Testis (tissue), 2 donors: ENCODE measurements at regions not wholly inside any gene's neighbourhood (a gene's known extent, or its start where the extent isn't known, plus 50 kb on each side); places are given as distances from the start of the nearest gene placed in this dataset.

ENCODE experiments used
- DNase-seq: peaks from one replicate; pipeline ENCODE4 v3.0.0-alpha.2; 2019
- H3K27ac ChIP-seq, 2 donors: fragments of 200-600 bp; sonication (generic); one replicate each; pipeline ENCODE4 v1.5.1; 2019
- H3K27me3 ChIP-seq: fragments of 200-600 bp; sonication (generic); one replicate; pipeline ENCODE4 v1.5.1; 2019
- H3K36me3 ChIP-seq: fragments of 200-600 bp; sonication (generic); one replicate; pipeline ENCODE4 v1.5.1; 2017; ENCODE audit warnings: low read depth; ENCODE audit errors: missing control alignments
- H3K4me1 ChIP-seq: fragments of 200-600 bp; sonication (generic); one replicate; pipeline ENCODE4 v1.5.1; 2019
- H3K4me3 ChIP-seq, 2 donors: fragments of 200-600 bp; sonication (generic); one replicate each; pipeline ENCODE4 v1.5.1; 2017 to 2019
- H3K9me3 ChIP-seq: fragments of 200-600 bp; sonication (generic); one replicate; pipeline ENCODE4 v1.5.1; 2017
- CTCF ChIP-seq, 3 experiments: fragments of 450-650 bp in 2 of 3; fragments of 200-600 bp in 1 of 3; sonication (generic) in 1 of 3; IDR thresholded peaks; one replicate each; pipeline ENCODE4 v1.5.1; 2016 to 2019; ENCODE audit warnings: antibody characterized with exemption in 3 of 3, mild to moderate bottlenecking in 2 of 3, moderate library complexity in 1 of 3
- POLR2A ChIP-seq: fragments of 450-650 bp; IDR thresholded peaks from one replicate; pipeline ENCODE4 v1.6.1; 2017; ENCODE audit warnings: antibody characterized with exemption, mild to moderate bottlenecking, moderate library complexity
- WGBS, 2 donors: methylation state at CpG; one replicate each; pipeline ENCODE4 v1.1.5; 2018; 5-methylcytosine and 5-hydroxymethylcytosine counted together
- intact Hi-C: fragments of 100-400 bp; cut with DNase I; formaldehyde crosslinking; loops from one replicate; pipeline ENCODE4 v1.15.1; 2023; ENCODE audit warnings: low total_unique reads

- Histone ChIP-seq H3K4me3 (no peak overlapping the region), H3K4me1 (no peaks in the 10 kb centered on the region), H3K36me3 (no peaks in the 10 kb centered on the region), H3K27ac (no peak overlapping the region), H3K27me3 (no peaks in the 10 kb centered on the region), H3K9me3 (no peaks in the 10 kb centered on the region)
- intact Hi-C loops = no loop called here
- DNase-seq = no peak
- 93 to 95% methylated on average over 5 of the region's 5 CpGs for WGBS, 2 donors
- no peak for TF ChIP-seq CTCF (IDR thresholded peaks at IDR 0.05)
- no peak for TF ChIP-seq POLR2A
Observed at GRCh38 chr12:77382096-77382742, 316.9 kb upstream of the E2F7 start.

- TF ChIP-seq POLR2A (no peak), CTCF (IDR thresholded peaks at IDR 0.05) (no peak)
- whole genome bisulfite sequencing, 2 donors = 91 to 98% methylated on average over 6 of the region's 6 CpGs
- Histone ChIP-seq H3K36me3 (no peaks in the 10 kb centered on the region), H3K27me3 (no peaks in the 10 kb centered on the region), H3K4me1 (no peaks in the 10 kb centered on the region), H3K9me3 (no peaks in the 10 kb centered on the region), H3K4me3 (no peak overlapping the region), H3K27ac (no peak overlapping the region)
- intact Hi-C loops = no loop called here
- no peak for DNase-seq
Observed at GRCh38 chr12:77377622-77378021, 312.3 kb upstream of the E2F7 start.

- no peaks in the 10 kb centered on the region for H3K9me3 ChIP-seq
- no peaks in the 10 kb centered on the region for H3K36me3 ChIP-seq
- no peak overlapping the region for H3K27ac ChIP-seq
- H3K4me1 ChIP-seq = no peaks in the 10 kb centered on the region
- 50 to 55% methylated on average over 1 of the region's 1 CpG for WGBS, 2 donors
- no peak overlapping the region for H3K4me3 ChIP-seq
- intact Hi-C loops = no loop called here
- DNase-seq = no peak
- H3K27me3 ChIP-seq = no peaks in the 10 kb centered on the region
- no peak for TF ChIP-seq CTCF (IDR thresholded peaks at IDR 0.05)
- no peak for TF ChIP-seq POLR2A
Observed at GRCh38 chr12:77377116-77377515, 311.7 kb upstream of the E2F7 start.

GRCh38 chr12:77374673-77375072 is 309.3 kb upstream of the E2F7 start:
- no peak overlapping the region for H3K27ac ChIP-seq
- DNase-seq = no peak
- intact Hi-C loops = no loop called here
- no peaks in the 10 kb centered on the region for H3K36me3 ChIP-seq
- TF ChIP-seq CTCF (IDR thresholded peaks at IDR 0.05) (no peak), POLR2A (no peak)
- H3K27me3 ChIP-seq = no peaks in the 10 kb centered on the region
- no peak overlapping the region for H3K4me3 ChIP-seq
- 64 to 70% methylated on average over 1 of the region's 1 CpG for WGBS, 2 donors
- H3K4me1 ChIP-seq = no peaks in the 10 kb centered on the region
- H3K9me3 ChIP-seq = no peaks in the 10 kb centered on the region

GRCh38 chr12:77372494-77372893 is 307.1 kb upstream of the E2F7 start:
- TF ChIP-seq CTCF (IDR thresholded peaks at IDR 0.05) (no peak), POLR2A (no peak)
- no peaks in the 10 kb centered on the region for H3K36me3 ChIP-seq
- DNase-seq = no peak
- no peak overlapping the region for H3K27ac ChIP-seq
- H3K4me1 ChIP-seq = no peaks in the 10 kb centered on the region
- WGBS, 2 donors = 73 to 87% methylated on average over 1 of the region's 1 CpG
- no peaks in the 10 kb centered on the region for H3K9me3 ChIP-seq
- H3K27me3 ChIP-seq = no peaks in the 10 kb centered on the region
- no peak overlapping the region for H3K4me3 ChIP-seq
- intact Hi-C loops = no loop called here
